Hematopoietic multipotent progenitor cell (in vitro differentiated cells): ENCODE measurements at regions not wholly inside any gene's neighbourhood (a gene's known extent, or its start where the extent isn't known, plus 50 kb on each side); places are given as distances from the start of the nearest gene placed in this dataset.

ENCODE experiments used
- DNase-seq, 3 donors: peaks; one replicate each; pipeline ENCODE4 v3.0.0-alpha.2; 2011 to 2015; ENCODE audit warnings: low read depth in 2 of 3, low spot score in 2 of 3

- no peak for DNase-seq
Measured at GRCh38 chr4:65139998-65140397, 530.3 kb downstream of the EPHA5 start.

- no peak for DNase-seq
Measured at GRCh38 chr4:65126200-65126599, 544.1 kb downstream of the EPHA5 start.

- DNase-seq = no peak
Measured at GRCh38 chr4:65120287-65120686, 550.0 kb downstream of the EPHA5 start.

- DNase-seq = no peak
Measured at GRCh38 chr4:65102419-65102818, 567.9 kb downstream of the EPHA5 start.

GRCh38 chr4:65096630-65097029 is 573.7 kb downstream of the EPHA5 start:
- no peak for DNase-seq

GRCh38 chr4:65089666-65090065 is 580.6 kb downstream of the EPHA5 start:
- no peak for DNase-seq

- DNase-seq = no peak
Measured at GRCh38 chr4:65083076-65083475, 587.2 kb downstream of the EPHA5 start.

- DNase-seq = no peak
Measured at GRCh38 chr4:65071564-65071963, 598.7 kb downstream of the EPHA5 start.

- no peak for DNase-seq
Measured at GRCh38 chr4:65069177-65069576, 601.1 kb downstream of the EPHA5 start.

- DNase-seq = no peak
Measured at GRCh38 chr4:65066106-65066505, 604.2 kb downstream of the EPHA5 start.

GRCh38 chr4:65063601-65064000 is 606.7 kb downstream of the EPHA5 start:
- DNase-seq = no peak

- no peak for DNase-seq
Measured at GRCh38 chr4:65050786-65051185, 619.5 kb downstream of the EPHA5 start.

- no peak for DNase-seq
Measured at GRCh38 chr4:65046192-65047133, 623.8 kb downstream of the EPHA5 start.

- no peak for DNase-seq
Measured at GRCh38 chr4:65033899-65034298, 624.6 kb upstream of the TECRL start.

- DNase-seq = no peak
Measured at GRCh38 chr4:65028592-65028991, 619.3 kb upstream of the TECRL start.

GRCh38 chr4:65023883-65024670 is 614.8 kb upstream of the TECRL start:
- DNase-seq = peak in 1 of 3 donors; percentile 29

- DNase-seq = peak in 2 of 3 donors; percentile 27 to 60
Measured at GRCh38 chr4:65023081-65023480, 613.8 kb upstream of the TECRL start.

- no peak for DNase-seq
Measured at GRCh38 chr4:65021737-65022136, 612.5 kb upstream of the TECRL start.

GRCh38 chr4:65021149-65021548 is 611.9 kb upstream of the TECRL start:
- DNase-seq = peak in 1 of 3 donors; percentile 54

- peak in 1 of 3 donors; percentile 23 for DNase-seq
Measured at GRCh38 chr4:65019775-65020174, 610.5 kb upstream of the TECRL start.

- DNase-seq = no peak
Measured at GRCh38 chr4:65018313-65018712, 609.1 kb upstream of the TECRL start.

- no peak for DNase-seq
Measured at GRCh38 chr4:65014078-65014477, 604.8 kb upstream of the TECRL start.
